Natural killer cell treated with Interleukin-12 subunit alpha and Interleukin-12 subunit beta and Interleukin-15 and Interleukin-18, amount 100 ng/mL, for 72 hours (primary cell): ENCODE measurements at regions not wholly inside any gene's neighbourhood (a gene's known extent, or its start where the extent isn't known, plus 50 kb on each side); places are given as distances from the start of the nearest gene placed in this dataset.

Source experiments
- ATAC-seq, 2 donors: fragments of 150-1000 bp; cut with Tn5 transposase in 1 of 2; sonication (Bioruptor Pico), chemical (Tn5 transposase) in 1 of 2; 2 replicates each; pipeline ENCODE4 v1.10.0; 2021
- DNase-seq: peaks from one replicate; pipeline ENCODE4 v3.0.0; 2022; ENCODE audit warnings: low spot score
- H3K27ac Mint-ChIP-seq, 2 donors: 1 replicate in 1 of 2; 2 replicates in 1 of 2; pipeline ENCODE4 v1.8.0; 2022; ENCODE audit warnings: mixed read lengths in 2 of 2, mild to moderate bottlenecking in 1 of 2, moderate library complexity in 1 of 2
- H3K27me3 Mint-ChIP-seq, 2 donors: 1 replicate in 1 of 2; 2 replicates in 1 of 2; pipeline ENCODE4 v1.8.0; 2022; ENCODE audit warnings: mixed read lengths in 2 of 2
- H3K36me3 Mint-ChIP-seq: one replicate; pipeline ENCODE4 v1.8.0; 2022; ENCODE audit warnings: mixed read lengths
- H3K4me1 Mint-ChIP-seq, 2 donors: 1 replicate in 1 of 2; 2 replicates in 1 of 2; pipeline ENCODE4 v1.8.0; 2022; ENCODE audit warnings: low read depth in 2 of 2, mixed read lengths in 2 of 2, mild to moderate bottlenecking in 1 of 2
- H3K4me3 Mint-ChIP-seq: one replicate; pipeline ENCODE4 v1.8.0; 2022; ENCODE audit warnings: mixed read lengths
- H3K9me3 Mint-ChIP-seq: 2 replicates; pipeline ENCODE4 v1.8.0; 2022; ENCODE audit warnings: mixed read lengths

- H3K36me3 Mint-ChIP-seq, result no peaks in the 10 kb centered on the region
- H3K4me3 Mint-ChIP-seq, result no peak overlapping the region
- ATAC-seq (no peak), DNase-seq (no peak)
- peaks cover 3% of the 10 kb centered on the region for H3K9me3 Mint-ChIP-seq
- H3K27me3 Mint-ChIP-seq, result peaks cover 19 to 23% of the 10 kb centered on the region in 2 donors
- no peak overlapping the region for H3K27ac Mint-ChIP-seq
- no peaks in the 10 kb centered on the region for H3K4me1 Mint-ChIP-seq
Measured at GRCh38 chr1:222117809-222118208, 375.9 kb upstream of the DUSP10 start.

GRCh38 chr1:222114536-222115156 lies 372.8 kb upstream of the DUSP10 start:
- DNase-seq (no peak), ATAC-seq (no peak)
- Mint-ChIP-seq H3K27ac (no peak overlapping the region), H3K36me3 (no peaks in the 10 kb centered on the region), H3K4me1 (no peaks in the 10 kb centered on the region), H3K4me3 (no peak overlapping the region), H3K27me3 (peaks cover 18 to 23% of the 10 kb centered on the region in 2 donors), H3K9me3 (peaks cover 4% of the 10 kb centered on the region)

GRCh38 chr1:222109836-222110235 lies 367.9 kb upstream of the DUSP10 start:
- no peak for ATAC-seq
- peaks cover 0 to 3% of the 10 kb centered on the region in 2 donors for H3K4me1 Mint-ChIP-seq

GRCh38 chr1:222107975-222108374 lies 366.1 kb upstream of the DUSP10 start:
- H3K27me3 Mint-ChIP-seq, result peaks cover 7 to 13% of the 10 kb centered on the region in 2 donors
- no peaks in the 10 kb centered on the region for H3K36me3 Mint-ChIP-seq
- peaks cover 0 to 3% of the 10 kb centered on the region in 2 donors for H3K4me1 Mint-ChIP-seq
- H3K4me3 Mint-ChIP-seq, result no peak overlapping the region
- peak; percentile 34 to 55 for ATAC-seq
- H3K27ac Mint-ChIP-seq, result no peak overlapping the region
- DNase-seq, result no peak
- peaks cover 3% of the 10 kb centered on the region for H3K9me3 Mint-ChIP-seq

More at GRCh38 chr1:222109836-222110235, 367.9 kb upstream of the DUSP10 start:
- H3K27me3 Mint-ChIP-seq, result peaks cover 16% of the 10 kb centered on the region in 2 donors
- no peaks in the 10 kb centered on the region for H3K36me3 Mint-ChIP-seq
- H3K4me3 Mint-ChIP-seq, result no peak overlapping the region
- DNase-seq, result no peak
- no peak overlapping the region for H3K27ac Mint-ChIP-seq
- H3K9me3 Mint-ChIP-seq, result peaks cover 4% of the 10 kb centered on the region

GRCh38 chr1:222107267-222107666 lies 365.4 kb upstream of the DUSP10 start:
- DNase-seq (no peak), ATAC-seq (peak; percentile 6 to 20)
- H3K36me3 Mint-ChIP-seq, result no peaks in the 10 kb centered on the region
- no peak overlapping the region for H3K4me3 Mint-ChIP-seq
- H3K27me3 Mint-ChIP-seq, result peaks cover 7 to 11% of the 10 kb centered on the region in 2 donors
- H3K4me1 Mint-ChIP-seq, result peaks cover 0 to 3% of the 10 kb centered on the region in 2 donors
- H3K27ac Mint-ChIP-seq, result no peak overlapping the region
- no peaks in the 10 kb centered on the region for H3K9me3 Mint-ChIP-seq

- H3K9me3 Mint-ChIP-seq, result no peaks in the 10 kb centered on the region
Measured at GRCh38 chr1:222106377-222106776, 364.5 kb upstream of the DUSP10 start.

GRCh38 chr1:222105861-222106260 lies 364.0 kb upstream of the DUSP10 start:
- no peaks in the 10 kb centered on the region for H3K9me3 Mint-ChIP-seq
- H3K4me1 Mint-ChIP-seq, result peaks cover 0 to 3% of the 10 kb centered on the region in 2 donors
- DNase-seq (no peak), ATAC-seq (no peak)
- H3K4me3 Mint-ChIP-seq, result no peak overlapping the region
- H3K27ac Mint-ChIP-seq, result no peak overlapping the region
- peaks cover 7 to 14% of the 10 kb centered on the region in 2 donors for H3K27me3 Mint-ChIP-seq
- H3K36me3 Mint-ChIP-seq, result no peaks in the 10 kb centered on the region

More at GRCh38 chr1:222106377-222106776, 364.5 kb upstream of the DUSP10 start:
- peaks cover 0 to 3% of the 10 kb centered on the region in 2 donors for H3K4me1 Mint-ChIP-seq
- DNase-seq (no peak), ATAC-seq (no peak)
- H3K36me3 Mint-ChIP-seq, result no peaks in the 10 kb centered on the region
- H3K27me3 Mint-ChIP-seq, result peaks cover 7 to 11% of the 10 kb centered on the region in 2 donors
- H3K4me3 Mint-ChIP-seq, result no peak overlapping the region
- no peak overlapping the region for H3K27ac Mint-ChIP-seq

GRCh38 chr1:222105393-222105737 lies 363.5 kb upstream of the DUSP10 start:
- peaks cover 0 to 3% of the 10 kb centered on the region in 2 donors for H3K4me1 Mint-ChIP-seq
- no peak overlapping the region for H3K27ac Mint-ChIP-seq
- H3K9me3 Mint-ChIP-seq, result no peaks in the 10 kb centered on the region
- ATAC-seq, result no peak
- H3K27me3 Mint-ChIP-seq, result peaks cover 7 to 17% of the 10 kb centered on the region in 2 donors
- no peak overlapping the region for H3K4me3 Mint-ChIP-seq
- no peaks in the 10 kb centered on the region for H3K36me3 Mint-ChIP-seq
- no peak for DNase-seq

- no peaks in the 10 kb centered on the region for H3K9me3 Mint-ChIP-seq
- no peak overlapping the region for H3K4me3 Mint-ChIP-seq
- H3K4me1 Mint-ChIP-seq, result peaks cover 0 to 3% of the 10 kb centered on the region in 2 donors
- peaks cover 7 to 17% of the 10 kb centered on the region in 2 donors for H3K27me3 Mint-ChIP-seq
- ATAC-seq, result no peak
- DNase-seq, result no peak
- H3K27ac Mint-ChIP-seq, result no peak overlapping the region
- H3K36me3 Mint-ChIP-seq, result no peaks in the 10 kb centered on the region
Measured at GRCh38 chr1:222104694-222105392, 363.0 kb upstream of the DUSP10 start.

GRCh38 chr1:222104097-222104496 lies 362.2 kb upstream of the DUSP10 start:
- Mint-ChIP-seq H3K27ac (no peak overlapping the region), H3K4me3 (no peak overlapping the region), H3K27me3 (peaks cover 7 to 17% of the 10 kb centered on the region in 2 donors), H3K4me1 (peaks cover 0 to 3% of the 10 kb centered on the region in 2 donors), H3K9me3 (no peaks in the 10 kb centered on the region), H3K36me3 (no peaks in the 10 kb centered on the region)
- DNase-seq (no peak), ATAC-seq (no peak)

- Mint-ChIP-seq H3K27me3 (peaks cover 0 to 10% of the 10 kb centered on the region in 2 donors), H3K4me1 (no peaks in the 10 kb centered on the region), H3K9me3 (no peaks in the 10 kb centered on the region), H3K4me3 (no peak overlapping the region), H3K36me3 (no peaks in the 10 kb centered on the region), H3K27ac (no peak overlapping the region)
- ATAC-seq, result no peak
- DNase-seq, result no peak
Measured at GRCh38 chr1:222099746-222100145, 357.9 kb upstream of the DUSP10 start.

GRCh38 chr1:222098404-222098803 lies 356.5 kb upstream of the DUSP10 start:
- Mint-ChIP-seq H3K27me3 (peaks cover 0 to 6% of the 10 kb centered on the region in 2 donors), H3K36me3 (no peaks in the 10 kb centered on the region), H3K27ac (no peak overlapping the region), H3K4me3 (no peak overlapping the region), H3K9me3 (no peaks in the 10 kb centered on the region), H3K4me1 (no peaks in the 10 kb centered on the region)
- DNase-seq (no peak), ATAC-seq (no peak)

- H3K9me3 Mint-ChIP-seq, result no peaks in the 10 kb centered on the region
Measured at GRCh38 chr1:222097588-222097987, 355.7 kb upstream of the DUSP10 start.

GRCh38 chr1:222096883-222097282 lies 355.0 kb upstream of the DUSP10 start:
- Mint-ChIP-seq H3K27ac (no peak overlapping the region), H3K9me3 (no peaks in the 10 kb centered on the region), H3K4me1 (no peaks in the 10 kb centered on the region), H3K4me3 (no peak overlapping the region), H3K27me3 (peaks cover 0 to 6% of the 10 kb centered on the region in 2 donors), H3K36me3 (no peaks in the 10 kb centered on the region)
- ATAC-seq (no peak), DNase-seq (no peak)

More at GRCh38 chr1:222097588-222097987, 355.7 kb upstream of the DUSP10 start:
- H3K27me3 Mint-ChIP-seq, result peaks cover 0 to 6% of the 10 kb centered on the region in 2 donors
- H3K4me1 Mint-ChIP-seq, result no peaks in the 10 kb centered on the region
- H3K4me3 Mint-ChIP-seq, result no peak overlapping the region
- ATAC-seq (no peak), DNase-seq (no peak)
- H3K36me3 Mint-ChIP-seq, result no peaks in the 10 kb centered on the region
- no peak overlapping the region for H3K27ac Mint-ChIP-seq
